ENCODE measurements at regions not wholly inside any gene's neighbourhood (a gene's known extent, or its start where the extent isn't known, plus 50 kb on each side); places are given as distances from the start of the nearest gene placed in this dataset.

GRCh38 chr14:76612654-76613053, 148.6 kb upstream of the VASH1 start:
- TF ChIP-seq, protein P1, sequence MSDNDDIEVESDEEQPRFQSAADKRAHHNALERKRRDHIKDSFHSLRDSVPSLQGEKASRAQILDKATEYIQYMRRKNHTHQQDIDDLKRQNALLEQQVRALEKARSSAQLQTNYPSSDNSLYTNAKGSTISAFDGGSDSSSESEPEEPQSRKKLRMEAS (IDR thresholded peaks at IDR 0.05): no peak
- no peak for TF ChIP-seq CEBPB (IDR thresholded peaks at IDR 0.05; ENCODE audit: low read depth)
- no peak for TF ChIP-seq ATF3 (IDR thresholded peaks at IDR 0.05)
- TF ChIP-seq SRF (IDR thresholded peaks at IDR 0.05; ENCODE audit: low read depth): no peak
- TF ChIP-seq CTCF (IDR thresholded peaks at IDR 0.05 in 2 of 3, conservative IDR thresholded peaks at IDR 0.05 in 1 of 3; ENCODE audit: borderline replicate concordance in 1 of 3, insufficient read depth in 1 of 3, low read depth in 2 of 3, low read length in 2 of 3): no peak
- TF ChIP-seq POLR2AphosphoS5 (IDR thresholded peaks at IDR 0.05; ENCODE audit: low read depth, low read length): no peak
- TF ChIP-seq POLR2A (IDR thresholded peaks at IDR 0.05; ENCODE audit: borderline replicate concordance, extremely low read depth, insufficient read depth, insufficient read length): no peak
- TF ChIP-seq, protein P2, sequence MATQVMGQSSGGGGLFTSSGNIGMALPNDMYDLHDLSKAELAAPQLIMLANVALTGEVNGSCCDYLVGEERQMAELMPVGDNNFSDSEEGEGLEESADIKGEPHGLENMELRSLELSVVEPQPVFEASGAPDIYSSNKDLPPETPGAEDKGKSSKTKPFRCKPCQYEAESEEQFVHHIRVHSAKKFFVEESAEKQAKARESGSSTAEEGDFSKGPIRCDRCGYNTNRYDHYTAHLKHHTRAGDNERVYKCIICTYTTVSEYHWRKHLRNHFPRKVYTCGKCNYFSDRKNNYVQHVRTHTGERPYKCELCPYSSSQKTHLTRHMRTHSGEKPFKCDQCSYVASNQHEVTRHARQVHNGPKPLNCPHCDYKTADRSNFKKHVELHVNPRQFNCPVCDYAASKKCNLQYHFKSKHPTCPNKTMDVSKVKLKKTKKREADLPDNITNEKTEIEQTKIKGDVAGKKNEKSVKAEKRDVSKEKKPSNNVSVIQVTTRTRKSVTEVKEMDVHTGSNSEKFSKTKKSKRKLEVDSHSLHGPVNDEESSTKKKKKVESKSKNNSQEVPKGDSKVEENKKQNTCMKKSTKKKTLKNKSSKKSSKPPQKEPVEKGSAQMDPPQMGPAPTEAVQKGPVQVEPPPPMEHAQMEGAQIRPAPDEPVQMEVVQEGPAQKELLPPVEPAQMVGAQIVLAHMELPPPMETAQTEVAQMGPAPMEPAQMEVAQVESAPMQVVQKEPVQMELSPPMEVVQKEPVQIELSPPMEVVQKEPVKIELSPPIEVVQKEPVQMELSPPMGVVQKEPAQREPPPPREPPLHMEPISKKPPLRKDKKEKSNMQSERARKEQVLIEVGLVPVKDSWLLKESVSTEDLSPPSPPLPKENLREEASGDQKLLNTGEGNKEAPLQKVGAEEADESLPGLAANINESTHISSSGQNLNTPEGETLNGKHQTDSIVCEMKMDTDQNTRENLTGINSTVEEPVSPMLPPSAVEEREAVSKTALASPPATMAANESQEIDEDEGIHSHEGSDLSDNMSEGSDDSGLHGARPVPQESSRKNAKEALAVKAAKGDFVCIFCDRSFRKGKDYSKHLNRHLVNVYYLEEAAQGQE (IDR thresholded peaks at IDR 0.05; ENCODE audit: low read depth): no peak
- no peak for TF ChIP-seq EZH2 (IDR thresholded peaks at IDR 0.05)
- no peak for TF ChIP-seq ZNF274 (IDR thresholded peaks at IDR 0.05; ENCODE audit: low read depth, low read length)
